ENCODE measurements at regions not wholly inside any gene's neighbourhood (a gene's known extent, or its start where the extent isn't known, plus 50 kb on each side); places are given as distances from the start of the nearest gene placed in this dataset.
"Not testable (repeated sequence)": the region's sequence is repeated elsewhere in the genome, so short reads cannot be mapped to it uniquely, and the experiment has no call there.

- DNase-seq, result no peak
Measured at GRCh38 chr1:234773936-234774677, 164.1 kb upstream of the IRF2BP2 start.

GRCh38 chr1:234772345-234773147 lies 162.6 kb upstream of the IRF2BP2 start:
- peak; percentile 78 for DNase-seq

- DNase-seq, result no peak
Measured at GRCh38 chr1:234771642-234772344, 161.8 kb upstream of the IRF2BP2 start.

DNA sequence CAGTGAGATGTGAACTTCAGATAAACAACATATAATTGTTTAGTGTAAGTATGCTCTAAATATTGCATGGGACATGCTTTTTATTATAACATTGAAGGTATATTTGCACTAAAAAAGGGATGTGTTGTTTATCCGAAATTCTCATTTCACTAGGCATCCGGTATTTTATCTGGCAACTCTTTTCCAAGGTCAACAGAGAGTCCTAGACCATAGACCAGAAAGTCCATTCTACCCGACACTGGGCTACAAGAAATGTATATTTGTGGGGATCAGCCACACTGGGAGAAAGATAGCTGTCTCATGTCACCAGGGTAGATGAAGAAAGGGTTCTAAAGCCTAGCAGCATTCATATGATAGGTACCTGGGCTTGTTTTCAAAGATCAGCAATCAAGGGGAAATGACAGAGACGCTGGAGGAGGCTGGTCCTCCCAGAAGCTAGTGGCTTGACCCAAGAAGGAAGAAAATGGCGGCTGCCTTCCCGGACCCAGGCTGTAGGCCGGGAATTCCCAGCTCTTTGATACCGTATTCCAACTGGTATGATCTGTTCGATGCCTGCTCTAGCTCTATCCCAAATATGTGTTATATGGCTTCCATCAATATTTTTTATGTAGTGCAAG lies 161.1 kb upstream of the IRF2BP2 start:
- DNase-seq, result no peak

DNA sequence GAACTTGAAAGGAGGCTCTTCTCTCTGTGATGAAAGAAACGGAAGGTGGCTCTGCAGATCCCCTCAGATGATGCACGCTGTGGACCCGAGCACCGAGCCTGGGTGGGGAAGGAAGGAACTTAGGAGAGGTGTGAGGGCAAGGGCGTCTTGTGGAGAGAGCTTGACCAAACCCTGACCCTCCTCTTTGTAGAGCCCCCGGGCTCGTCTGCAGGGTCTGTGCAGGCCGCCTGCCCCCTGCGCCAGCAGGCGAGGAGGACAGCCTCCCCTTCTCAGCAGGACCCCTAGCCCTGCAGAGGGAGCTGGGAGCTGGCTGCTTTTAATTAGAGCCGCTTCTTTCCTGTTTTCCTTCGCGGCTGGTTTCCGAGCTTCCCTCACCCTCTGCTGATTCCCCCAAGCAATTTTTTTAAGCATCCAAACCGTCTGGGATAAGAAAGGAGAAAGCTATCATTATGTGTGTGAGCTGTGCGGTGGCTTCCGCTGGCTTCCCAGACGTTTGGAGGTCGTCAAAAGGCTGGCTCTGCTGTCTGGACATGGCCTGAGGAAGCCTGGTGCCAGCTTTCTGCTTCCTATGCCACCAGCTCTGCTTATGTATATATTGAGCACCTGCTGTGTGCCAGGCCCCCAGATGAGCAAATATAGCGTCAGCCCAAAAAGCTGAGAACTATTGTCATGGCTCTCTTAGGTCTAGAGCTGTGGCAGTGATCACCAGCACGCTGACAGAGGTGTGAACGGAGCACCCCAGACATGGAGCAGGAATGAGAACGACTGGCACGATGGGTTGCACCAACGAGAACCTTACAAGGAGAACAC lies 160.2 kb upstream of the IRF2BP2 start:
- DNase-seq, result peak; percentile 51

DNA sequence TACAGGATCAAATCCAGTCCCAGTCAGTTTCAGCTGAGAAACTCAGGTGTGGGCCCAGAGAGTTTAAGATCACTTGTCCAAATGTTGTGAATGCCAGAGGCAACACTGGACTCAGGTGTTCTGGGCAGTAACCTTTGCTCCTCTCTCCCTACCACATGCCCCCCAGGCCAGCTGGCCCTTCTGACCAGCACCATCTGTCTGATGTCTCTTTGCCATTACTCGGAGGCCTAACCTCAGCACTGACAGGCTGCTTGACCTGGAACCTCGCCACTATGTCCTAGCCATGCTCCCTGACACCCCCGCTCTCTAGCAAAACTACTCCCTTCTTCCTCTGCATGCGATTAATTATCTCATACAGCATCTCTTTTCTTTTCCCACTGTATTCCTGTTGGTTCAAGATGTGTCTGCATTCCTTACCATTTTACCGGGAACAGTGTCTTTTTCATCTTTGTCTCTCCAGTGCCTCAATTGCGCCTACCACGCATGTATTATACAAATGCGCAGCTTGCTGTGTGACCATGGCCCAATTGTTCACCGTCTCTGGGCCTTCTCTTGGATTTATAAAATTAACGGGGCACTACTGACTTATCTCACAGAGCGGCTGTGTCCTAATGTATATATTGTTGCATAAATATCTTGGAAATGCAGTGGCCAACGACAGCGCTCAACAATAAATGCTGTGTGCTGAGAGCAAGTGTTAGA lies 159.5 kb upstream of the IRF2BP2 start:
- no peak for DNase-seq

GRCh38 chr1:234768569-234769283 lies 158.7 kb upstream of the IRF2BP2 start:
- no peak for DNase-seq

- no peak for DNase-seq
Measured at GRCh38 chr1:234768171-234768568, 158.2 kb upstream of the IRF2BP2 start.

DNA sequence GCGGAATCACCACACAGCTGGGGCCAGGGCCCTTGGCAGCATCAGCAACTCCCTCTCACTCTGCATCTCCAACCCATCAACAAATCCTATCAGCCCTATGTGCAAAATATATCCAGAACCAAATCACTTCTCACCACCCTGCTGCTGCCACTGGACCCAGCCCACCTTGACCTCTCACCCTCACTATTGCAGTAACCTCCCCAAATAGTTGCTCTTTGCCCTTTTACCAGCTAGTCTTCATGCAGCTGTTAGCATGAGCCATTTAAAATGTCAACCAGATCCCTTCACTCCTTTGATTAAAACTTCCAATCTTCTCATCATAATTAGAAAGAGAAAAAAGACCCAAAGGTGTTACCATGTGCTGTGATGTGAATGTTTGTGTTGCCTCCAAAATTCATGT lies 155.7 kb upstream of the IRF2BP2 start:
- DNase-seq, result no peak

- DNase-seq, result no peak
Measured at GRCh38 chr1:234765181-234765580, 155.2 kb upstream of the IRF2BP2 start.

GRCh38 chr1:234763910-234764309 lies 153.9 kb upstream of the IRF2BP2 start:
- no peak for DNase-seq

GRCh38 chr1:234763367-234763766 lies 153.4 kb upstream of the IRF2BP2 start:
- DNase-seq, result no peak

DNA sequence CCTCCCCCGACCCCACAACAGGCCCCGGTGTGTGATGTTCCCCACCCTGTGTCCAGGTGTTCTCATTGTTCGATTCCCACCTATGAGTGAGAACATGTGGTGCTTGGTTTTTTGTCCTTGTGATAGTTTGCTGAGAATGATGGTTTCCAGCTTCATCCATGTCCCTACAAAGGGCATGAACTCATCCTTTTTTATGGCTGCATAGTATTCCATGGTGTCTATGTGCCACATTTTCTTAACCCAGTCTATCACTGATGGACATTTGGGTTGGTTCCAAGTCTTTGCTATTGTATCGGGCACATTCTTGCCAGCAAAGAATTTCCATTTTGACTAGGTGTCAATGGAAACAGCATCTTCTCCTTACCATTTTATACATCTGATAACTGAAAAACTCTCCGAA lies 152.1 kb upstream of the IRF2BP2 start:
- DNase-seq, result not testable (repeated sequence)

DNA sequence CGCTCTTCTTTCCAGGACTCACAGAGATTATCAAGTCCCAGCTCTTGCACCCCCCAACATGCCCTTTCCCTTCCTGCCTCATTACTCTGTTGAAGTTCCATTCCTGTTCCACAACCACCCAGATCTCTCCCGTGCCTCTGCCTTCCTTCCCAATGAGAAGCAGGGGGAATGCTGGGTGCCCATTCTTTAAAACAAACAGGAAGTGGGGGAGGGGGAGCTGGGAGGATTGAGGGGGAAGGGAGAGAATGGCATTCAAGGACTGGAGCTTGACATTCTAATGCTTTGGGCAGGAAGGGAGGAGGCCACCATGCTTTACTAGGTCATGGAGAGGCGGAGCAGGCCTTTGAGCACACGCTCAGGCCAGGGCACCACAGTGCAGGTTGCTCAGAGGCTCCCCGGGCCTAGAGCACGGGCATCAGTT lies 150.3 kb upstream of the IRF2BP2 start:
- DNase-seq, result no peak

DNA sequence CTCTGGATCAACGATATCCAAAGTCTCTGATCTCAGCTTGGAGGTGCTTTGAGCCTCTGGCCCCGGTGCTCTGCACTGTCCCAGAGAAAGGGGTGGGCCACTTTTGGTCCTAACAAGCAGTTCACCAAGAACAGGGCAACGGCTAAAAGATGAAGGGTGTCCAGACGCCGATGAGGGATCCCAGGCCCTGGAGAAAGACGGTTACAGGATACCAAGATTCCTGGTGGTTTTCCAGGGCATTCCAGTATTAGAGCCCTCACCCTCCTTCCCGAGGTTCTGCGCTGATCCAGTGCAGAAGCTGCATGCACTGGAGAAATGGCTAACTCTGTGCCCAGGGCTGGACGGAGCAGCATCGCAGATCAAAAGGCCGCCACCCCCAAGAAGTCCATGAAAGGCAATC lies 149.9 kb upstream of the IRF2BP2 start:
- DNase-seq, result no peak

DNA sequence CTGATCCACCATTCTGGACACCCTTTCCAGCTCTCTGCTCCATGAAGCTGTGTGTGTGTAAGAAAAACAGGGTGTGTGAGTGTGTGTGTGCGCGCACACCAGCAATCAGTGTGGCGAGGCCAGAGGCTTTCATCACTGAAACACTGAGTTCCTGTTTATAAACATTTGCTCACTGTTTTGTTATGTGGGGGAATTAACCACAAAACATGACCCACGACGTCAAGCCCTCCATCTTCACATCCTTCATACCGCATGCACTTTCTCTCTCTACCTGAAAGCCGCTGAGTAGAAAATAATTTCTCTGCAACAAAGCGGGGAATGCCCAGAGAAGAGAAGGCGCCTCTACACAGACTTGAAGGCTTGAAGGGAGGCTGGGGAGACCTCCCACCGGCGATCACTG lies 148.9 kb upstream of the IRF2BP2 start:
- DNase-seq, result no peak

DNA sequence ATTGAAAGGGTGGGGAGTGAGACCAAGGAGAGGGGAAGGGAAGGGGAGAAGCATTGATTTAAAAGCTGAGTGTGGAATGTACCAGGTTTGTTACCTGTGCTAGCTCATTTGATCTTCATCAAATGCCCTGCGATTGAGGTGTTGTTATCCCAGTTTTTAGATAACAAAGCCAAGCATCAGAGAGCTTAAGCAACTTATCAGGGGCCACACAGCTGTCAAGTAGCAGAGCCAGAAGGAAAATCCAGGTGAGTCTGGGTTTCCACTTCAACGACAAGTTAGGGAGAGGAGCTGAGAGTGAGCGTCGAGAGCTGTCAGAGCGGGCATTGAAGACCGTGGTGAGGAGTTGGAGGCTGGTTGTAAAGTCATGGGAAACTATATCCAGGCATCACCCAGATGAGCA lies 146.9 kb upstream of the IRF2BP2 start:
- DNase-seq, result no peak

DNA sequence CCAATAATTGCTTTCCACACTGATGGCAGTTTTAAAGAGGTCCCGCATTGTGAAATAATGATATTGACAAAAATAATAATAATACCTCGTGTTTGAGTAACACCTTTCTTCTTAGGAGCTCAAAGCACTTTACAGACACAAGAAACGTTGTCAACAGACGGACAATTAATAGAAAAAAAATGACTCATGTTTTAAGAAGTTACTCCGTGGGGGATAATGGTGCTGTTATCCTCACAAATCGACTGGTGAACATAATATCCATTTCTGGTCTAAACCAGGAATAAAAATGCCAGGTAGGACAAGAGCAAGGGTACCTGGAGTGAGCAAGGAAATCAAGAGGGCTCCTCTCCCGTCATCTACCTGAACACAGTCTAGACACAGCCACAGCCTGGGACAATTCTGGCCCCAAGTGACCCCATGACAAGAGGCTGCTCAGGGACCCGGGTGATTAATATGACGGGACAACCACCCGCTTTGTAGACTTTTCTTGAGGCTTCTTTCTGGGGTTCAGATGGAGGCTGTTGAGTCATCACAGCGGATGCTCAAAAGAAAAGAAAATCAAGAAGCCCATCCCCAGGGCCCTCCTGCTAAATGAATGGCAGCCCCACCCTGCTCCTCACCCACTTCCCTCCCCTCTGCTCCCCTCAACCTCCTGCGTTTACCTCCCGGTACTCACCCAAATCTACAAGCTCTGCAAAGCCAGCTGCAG lies 146.2 kb upstream of the IRF2BP2 start:
- no peak for DNase-seq

- DNase-seq, result peak; percentile 94
Measured at GRCh38 chr1:234755449-234755863, 145.5 kb upstream of the IRF2BP2 start.

- no peak for DNase-seq
Measured at GRCh38 chr1:234753979-234754378, 144.0 kb upstream of the IRF2BP2 start.

Measured in tongue (tissue), 1 donor.